HEK293 (cell line): ENCODE measurements at regions not wholly inside any gene's neighbourhood (a gene's known extent, or its start where the extent isn't known, plus 50 kb on each side); places are given as distances from the start of the nearest gene placed in this dataset.

Experiments
- CTCF ChIA-PET: fragments of 350-600 bp; formaldehyde crosslinking; extraction: SDS; loops from one replicate; lab custom pipeline; 2021; ENCODE audit warnings: antibody characterized with exemption; lab: Yijun Ruan, JAX
- POLR2A ChIA-PET: fragments of 300-600 bp; formaldehyde crosslinking; extraction: SDS; loops from one replicate; lab custom pipeline; 2020; ENCODE audit warnings: antibody characterized with exemption, inconsistent platforms; lab: Yijun Ruan, JAX
- H3K27ac ChIP-seq: fragments of 200-500 bp; sonication (Bioruptor generic); 2 replicates; pipeline ENCODE4 v1.5.1; 2014; ENCODE audit warnings: low read depth, low read length, control low read depth, inconsistent platforms; ENCODE audit errors: extremely low read depth
- H3K36me3 ChIP-seq, 2 experiments: fragments of 200-500 bp in 1 of 2; sonication (Bioruptor generic) in 1 of 2; 1 replicate in 1 of 2; 2 replicates in 1 of 2; pipeline ENCODE4 v1.5.1; 2014 to 2017; ENCODE audit warnings: inconsistent platforms in 2 of 2, low read length in 2 of 2; ENCODE audit not compliant: control insufficient read depth in 2 of 2, insufficient read depth in 1 of 2
- H3K4me1 ChIP-seq: fragments of 200-500 bp; sonication (Bioruptor generic); 2 replicates; pipeline ENCODE4 v1.5.1; 2014; ENCODE audit warnings: mild to moderate bottlenecking, low read length, inconsistent platforms; ENCODE audit not compliant: control insufficient read depth, insufficient read depth
- H3K4me3 ChIP-seq: 2 replicates; pipeline ENCODE4 v1.5.1; 2011; ENCODE audit warnings: low read depth, mild to moderate bottlenecking, control low read depth, low read length, moderate library complexity
- H3K9me3 ChIP-seq: fragments of 200-500 bp; sonication (Bioruptor generic); 2 replicates; pipeline ENCODE4 v1.5.1; 2014; ENCODE audit warnings: low read depth, low read length, inconsistent platforms; ENCODE audit not compliant: control insufficient read depth, insufficient read depth
- GLIS2 ChIP-seq: fragments of 450-650 bp; formaldehyde crosslinking; IDR thresholded peaks from 2 replicates; pipeline ENCODE4 v1.5.1; 2016; ENCODE audit warnings: missing biosample characterization, missing genetic modification characterization
- KLF10 ChIP-seq: fragments of 450-650 bp; IDR thresholded peaks from 2 replicates; pipeline ENCODE4 v1.5.1; 2018; ENCODE audit warnings: missing biosample characterization, mild to moderate bottlenecking, missing genetic modification characterization
- KLF8 ChIP-seq: fragments of 450-650 bp; formaldehyde crosslinking; IDR thresholded peaks from 2 replicates; pipeline ENCODE4 v1.5.1; 2016; ENCODE audit warnings: missing biosample characterization, missing genetic modification characterization
- KLF9 ChIP-seq: fragments of 450-650 bp; formaldehyde crosslinking; IDR thresholded peaks from 2 replicates; pipeline ENCODE4 v1.5.1; 2016; ENCODE audit warnings: missing biosample characterization, missing genetic modification characterization, low read depth
- MEIS1 ChIP-seq: sonication (generic); formaldehyde crosslinking; IDR thresholded peaks from 2 replicates; pipeline ENCODE4 v1.8.1; 2022; ENCODE audit warnings: missing genetic modification reagents, mild to moderate bottlenecking, borderline replicate concordance
- OSR2 ChIP-seq: fragments of 450-650 bp; formaldehyde crosslinking; IDR thresholded peaks from 2 replicates; pipeline ENCODE4 v1.5.1; 2016; ENCODE audit warnings: missing biosample characterization, missing genetic modification characterization
- SP7 ChIP-seq: fragments of 450-650 bp; formaldehyde crosslinking; IDR thresholded peaks from 2 replicates; pipeline ENCODE4 v1.5.1; 2016; ENCODE audit warnings: missing biosample characterization, missing genetic modification characterization
- TCF7L2 ChIP-seq: IDR thresholded peaks from 2 replicates; pipeline ENCODE4 v1.6.1; 2011; ENCODE audit warnings: low read depth, mild to moderate bottlenecking, inconsistent platforms, low read length, moderate library complexity, borderline replicate concordance
- ZFP37 ChIP-seq: fragments of 450-650 bp; formaldehyde crosslinking; IDR thresholded peaks from 2 replicates; pipeline ENCODE4 v1.5.1; 2016; ENCODE audit warnings: missing biosample characterization, missing genetic modification characterization
- ZNF121 ChIP-seq: fragments of 450-650 bp; formaldehyde crosslinking; IDR thresholded peaks from 2 replicates; pipeline ENCODE4 v1.5.1; 2016; ENCODE audit warnings: missing biosample characterization, missing genetic modification characterization
- ZNF23 ChIP-seq: fragments of 450-650 bp; formaldehyde crosslinking; IDR thresholded peaks from 2 replicates; pipeline ENCODE4 v1.5.1; 2016; ENCODE audit warnings: missing biosample characterization, missing genetic modification characterization, borderline replicate concordance
- ZNF350 ChIP-seq: fragments of 450-650 bp; formaldehyde crosslinking; IDR thresholded peaks from 2 replicates; pipeline ENCODE4 v1.5.0; 2017; ENCODE audit warnings: missing biosample characterization, mild to moderate bottlenecking, missing genetic modification characterization
- ZNF621 ChIP-seq: fragments of 450-650 bp; formaldehyde crosslinking; IDR thresholded peaks from 2 replicates; pipeline ENCODE4 v1.5.1; 2017; ENCODE audit warnings: missing biosample characterization, missing genetic modification characterization
- ZNF629 ChIP-seq: fragments of 450-650 bp; formaldehyde crosslinking; IDR thresholded peaks from 2 replicates; pipeline ENCODE4 v1.5.1; 2017; ENCODE audit warnings: missing biosample characterization, missing genetic modification characterization
- ZNF660 ChIP-seq: fragments of 450-650 bp; IDR thresholded peaks from 2 replicates; pipeline ENCODE4 v1.5.1; 2018; ENCODE audit warnings: missing biosample characterization, mild to moderate bottlenecking, missing genetic modification characterization
- ZNF677 ChIP-seq: fragments of 450-650 bp; IDR thresholded peaks from 2 replicates; pipeline ENCODE4 v1.5.0; 2018; ENCODE audit warnings: missing biosample characterization, mild to moderate bottlenecking, missing genetic modification characterization, moderate library complexity
- ZNF76 ChIP-seq: fragments of 450-650 bp; formaldehyde crosslinking; IDR thresholded peaks from 2 replicates; pipeline ENCODE4; 2016; ENCODE audit warnings: low read depth, missing biosample characterization, missing genetic modification characterization, borderline replicate concordance
- ZNF830 ChIP-seq: fragments of 450-650 bp; IDR thresholded peaks from 2 replicates; pipeline ENCODE4 v1.5.0; 2018; ENCODE audit warnings: missing biosample characterization, missing genetic modification characterization, low read depth, mild to moderate bottlenecking, moderate library complexity
- TF ChIP-seq, protein P1 (sequence below): fragments of 450-650 bp; formaldehyde crosslinking; IDR thresholded peaks from 2 replicates; pipeline ENCODE4 v1.5.1; 2016; ENCODE audit warnings: missing biosample characterization, missing genetic modification characterization
- TF ChIP-seq, protein P2 (sequence below): fragments of 450-650 bp; formaldehyde crosslinking; IDR thresholded peaks from 2 replicates; pipeline ENCODE4 v1.5.1; 2016; ENCODE audit warnings: missing biosample characterization, missing genetic modification characterization
- TF ChIP-seq, protein P3 (sequence below): fragments of 450-650 bp; formaldehyde crosslinking; IDR thresholded peaks from 2 replicates; pipeline ENCODE4 v1.5.1; 2017; ENCODE audit warnings: missing biosample characterization, missing genetic modification characterization
- TF ChIP-seq, protein P4 (sequence below): fragments of 450-650 bp; formaldehyde crosslinking; IDR thresholded peaks from 2 replicates; pipeline ENCODE4 v1.5.1; 2017; ENCODE audit warnings: missing biosample characterization, missing genetic modification characterization
- TF ChIP-seq, protein P5 (sequence below): fragments of 450-650 bp; formaldehyde crosslinking; IDR thresholded peaks from 2 replicates; pipeline ENCODE4 v1.5.1; 2016; ENCODE audit warnings: missing biosample characterization, missing genetic modification characterization
- TF ChIP-seq, protein P6 (sequence below): IDR thresholded peaks from 2 replicates; pipeline ENCODE4 v1.6.1; 2011; ENCODE audit warnings: mild to moderate bottlenecking, low read depth, low read length, borderline replicate concordance

DNA sequence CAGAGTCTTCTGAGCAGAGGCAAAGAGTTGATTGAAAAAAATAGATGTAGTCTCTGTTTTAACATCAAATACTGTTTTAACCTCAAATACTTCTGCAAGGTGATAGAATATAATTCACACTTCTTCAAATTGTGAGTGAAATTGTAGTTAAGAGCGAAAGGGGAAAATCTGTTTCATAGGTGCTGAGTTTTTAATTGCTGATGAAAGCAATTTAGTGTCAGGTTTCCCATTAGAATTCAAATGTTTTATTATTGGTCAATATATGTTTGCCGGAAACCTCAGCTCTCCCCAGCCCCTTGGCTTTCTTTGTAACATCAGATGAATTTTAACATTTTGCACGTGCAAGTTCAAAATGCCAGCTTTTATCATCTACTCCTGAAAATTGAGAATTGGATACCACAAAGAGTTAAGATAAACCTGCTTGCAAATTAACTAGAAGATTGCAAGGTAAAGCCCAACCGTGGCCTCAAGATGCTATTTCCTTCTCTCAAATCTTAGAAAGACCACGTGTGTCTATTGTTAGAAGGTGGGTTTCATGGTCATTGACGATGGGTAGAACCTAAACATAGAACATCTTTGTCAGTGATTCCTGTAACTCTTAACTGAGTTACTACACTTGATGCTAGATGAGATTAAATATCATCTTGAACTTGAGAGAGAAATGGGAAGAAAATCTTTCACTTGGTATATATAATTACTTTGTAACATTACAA, 1824.2 kb upstream of the TENM3 start:
- POLR2A ChIA-PET, result no interaction called here
- TF ChIP-seq SP7, result no peak
- TF ChIP-seq, protein P1, sequence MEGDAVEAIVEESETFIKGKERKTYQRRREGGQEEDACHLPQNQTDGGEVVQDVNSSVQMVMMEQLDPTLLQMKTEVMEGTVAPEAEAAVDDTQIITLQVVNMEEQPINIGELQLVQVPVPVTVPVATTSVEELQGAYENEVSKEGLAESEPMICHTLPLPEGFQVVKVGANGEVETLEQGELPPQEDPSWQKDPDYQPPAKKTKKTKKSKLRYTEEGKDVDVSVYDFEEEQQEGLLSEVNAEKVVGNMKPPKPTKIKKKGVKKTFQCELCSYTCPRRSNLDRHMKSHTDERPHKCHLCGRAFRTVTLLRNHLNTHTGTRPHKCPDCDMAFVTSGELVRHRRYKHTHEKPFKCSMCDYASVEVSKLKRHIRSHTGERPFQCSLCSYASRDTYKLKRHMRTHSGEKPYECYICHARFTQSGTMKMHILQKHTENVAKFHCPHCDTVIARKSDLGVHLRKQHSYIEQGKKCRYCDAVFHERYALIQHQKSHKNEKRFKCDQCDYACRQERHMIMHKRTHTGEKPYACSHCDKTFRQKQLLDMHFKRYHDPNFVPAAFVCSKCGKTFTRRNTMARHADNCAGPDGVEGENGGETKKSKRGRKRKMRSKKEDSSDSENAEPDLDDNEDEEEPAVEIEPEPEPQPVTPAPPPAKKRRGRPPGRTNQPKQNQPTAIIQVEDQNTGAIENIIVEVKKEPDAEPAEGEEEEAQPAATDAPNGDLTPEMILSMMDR (tag by site-specific recombination), result no peak
- TF ChIP-seq, protein P2, sequence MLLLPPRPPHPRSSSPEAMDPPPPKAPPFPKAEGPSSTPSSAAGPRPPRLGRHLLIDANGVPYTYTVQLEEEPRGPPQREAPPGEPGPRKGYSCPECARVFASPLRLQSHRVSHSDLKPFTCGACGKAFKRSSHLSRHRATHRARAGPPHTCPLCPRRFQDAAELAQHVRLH, result no peak
- Histone ChIP-seq H3K27ac (no peak overlapping the region), H3K4me1 (peaks cover 4% of the 10 kb centered on the region; the same call in 1 of the 2 replicates), H3K36me3 (no peaks in the 10 kb centered on the region), H3K9me3 (no peaks in the 10 kb centered on the region), H3K4me3 (no peak overlapping the region)
- CTCF ChIA-PET, result no interaction called here

DNA sequence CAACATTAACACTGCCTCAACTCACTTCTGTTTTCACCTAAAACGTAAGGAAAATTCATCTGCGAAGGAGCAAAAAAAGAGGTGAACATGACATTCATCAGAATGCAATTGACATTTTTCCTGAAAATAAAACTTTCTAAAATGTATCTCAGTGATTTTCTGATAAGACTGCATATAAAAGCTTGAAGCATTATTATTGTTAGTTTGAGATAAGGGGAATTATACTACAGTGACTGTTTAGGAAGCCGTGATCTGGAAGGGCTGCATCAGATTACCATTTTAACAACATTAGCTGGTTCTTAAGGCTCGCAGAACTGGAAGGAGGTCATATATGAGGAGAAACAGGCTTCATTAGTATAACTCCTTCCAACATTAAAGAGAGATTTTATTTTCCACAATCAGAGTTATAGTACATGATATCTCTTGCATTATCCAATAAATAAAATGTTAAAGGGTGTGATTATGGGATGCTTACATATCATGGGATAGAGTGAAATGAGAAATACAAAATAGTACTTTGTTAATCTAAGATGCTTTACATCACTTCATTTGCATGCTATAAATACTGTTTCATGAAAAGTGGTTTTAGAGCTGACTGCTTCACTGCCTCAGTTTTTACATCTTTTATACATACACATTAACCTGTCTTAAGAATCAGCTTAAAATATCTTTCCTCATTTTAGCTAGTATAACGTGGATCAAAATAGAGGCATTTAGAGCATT, 1820.1 kb upstream of the TENM3 start:
- ChIA-PET CTCF (no interaction called here), POLR2A (no interaction called here)
- Histone ChIP-seq H3K36me3 (no peaks in the 10 kb centered on the region), H3K4me3 (no peak overlapping the region), H3K9me3 (no peaks in the 10 kb centered on the region), H3K4me1 (peaks cover 4% of the 10 kb centered on the region; the same call in 1 of the 2 replicates), H3K27ac (no peak overlapping the region)
- peak; percentile 23; the same call in 1 of the 2 replicates for TF ChIP-seq TCF7L2
- no peak for TF ChIP-seq KLF8 (tag by site-specific recombination)
- TF ChIP-seq, protein P3, sequence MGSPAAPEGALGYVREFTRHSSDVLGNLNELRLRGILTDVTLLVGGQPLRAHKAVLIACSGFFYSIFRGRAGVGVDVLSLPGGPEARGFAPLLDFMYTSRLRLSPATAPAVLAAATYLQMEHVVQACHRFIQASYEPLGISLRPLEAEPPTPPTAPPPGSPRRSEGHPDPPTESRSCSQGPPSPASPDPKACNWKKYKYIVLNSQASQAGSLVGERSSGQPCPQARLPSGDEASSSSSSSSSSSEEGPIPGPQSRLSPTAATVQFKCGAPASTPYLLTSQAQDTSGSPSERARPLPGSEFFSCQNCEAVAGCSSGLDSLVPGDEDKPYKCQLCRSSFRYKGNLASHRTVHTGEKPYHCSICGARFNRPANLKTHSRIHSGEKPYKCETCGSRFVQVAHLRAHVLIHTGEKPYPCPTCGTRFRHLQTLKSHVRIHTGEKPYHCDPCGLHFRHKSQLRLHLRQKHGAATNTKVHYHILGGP (tag by site-specific recombination), result no peak
- no peak for TF ChIP-seq ZNF677 (tag by site-specific recombination)
- TF ChIP-seq, protein P4, sequence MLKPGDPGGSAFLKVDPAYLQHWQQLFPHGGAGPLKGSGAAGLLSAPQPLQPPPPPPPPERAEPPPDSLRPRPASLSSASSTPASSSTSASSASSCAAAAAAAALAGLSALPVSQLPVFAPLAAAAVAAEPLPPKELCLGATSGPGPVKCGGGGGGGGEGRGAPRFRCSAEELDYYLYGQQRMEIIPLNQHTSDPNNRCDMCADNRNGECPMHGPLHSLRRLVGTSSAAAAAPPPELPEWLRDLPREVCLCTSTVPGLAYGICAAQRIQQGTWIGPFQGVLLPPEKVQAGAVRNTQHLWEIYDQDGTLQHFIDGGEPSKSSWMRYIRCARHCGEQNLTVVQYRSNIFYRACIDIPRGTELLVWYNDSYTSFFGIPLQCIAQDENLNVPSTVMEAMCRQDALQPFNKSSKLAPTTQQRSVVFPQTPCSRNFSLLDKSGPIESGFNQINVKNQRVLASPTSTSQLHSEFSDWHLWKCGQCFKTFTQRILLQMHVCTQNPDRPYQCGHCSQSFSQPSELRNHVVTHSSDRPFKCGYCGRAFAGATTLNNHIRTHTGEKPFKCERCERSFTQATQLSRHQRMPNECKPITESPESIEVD (tag by site-specific recombination), result peak; percentile 61
- no peak for TF ChIP-seq ZNF621 (tag by site-specific recombination)
- TF ChIP-seq ZFP37 (tag by site-specific recombination), result no peak
- no peak for TF ChIP-seq ZNF121 (tag by site-specific recombination)
- no peak for TF ChIP-seq ZNF350 (tag by site-specific recombination)
- 0 out of 2 replicates have a peak, but pooled peaks have one; percentile 15 for TF ChIP-seq OSR2 (tag by site-specific recombination)

DNA sequence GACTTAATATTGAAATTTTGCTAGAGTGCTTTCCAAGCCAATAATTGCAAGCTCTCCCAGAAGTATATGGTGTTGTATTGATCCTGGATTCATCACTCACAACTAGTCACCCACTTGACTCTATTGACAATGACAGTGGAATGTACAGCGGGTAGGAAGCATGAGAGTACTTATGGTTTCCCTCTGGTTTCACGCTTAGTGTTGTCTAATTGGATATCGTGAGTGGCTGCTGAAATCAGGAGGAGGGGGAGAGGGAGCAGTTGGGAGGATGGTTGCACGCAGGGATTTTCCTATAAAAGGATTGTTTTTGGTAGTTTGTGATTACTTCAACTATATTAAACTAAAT, 1819.5 kb upstream of the TENM3 start:
- H3K4me1 ChIP-seq, result peaks cover 4% of the 10 kb centered on the region; the same call in 1 of the 2 replicates
- H3K4me3 ChIP-seq, result no peak overlapping the region
- POLR2A ChIA-PET, result no interaction called here
- H3K9me3 ChIP-seq, result no peaks in the 10 kb centered on the region
- CTCF ChIA-PET, result no interaction called here
- no peaks in the 10 kb centered on the region for H3K36me3 ChIP-seq
- H3K27ac ChIP-seq, result no peak overlapping the region
- TF ChIP-seq GLIS2 (tag by site-specific recombination) (no peak), MEIS1 (CRISPR knock-in tag) (no peak), KLF10 (tag by site-specific recombination) (no peak), ZNF23 (tag by site-specific recombination) (no peak), ZNF660 (no peak), KLF9 (no peak), ZNF76 (no peak), ZNF830 (tag by site-specific recombination) (no peak), ZNF629 (tag by site-specific recombination) (no peak)
- TF ChIP-seq, protein P5, sequence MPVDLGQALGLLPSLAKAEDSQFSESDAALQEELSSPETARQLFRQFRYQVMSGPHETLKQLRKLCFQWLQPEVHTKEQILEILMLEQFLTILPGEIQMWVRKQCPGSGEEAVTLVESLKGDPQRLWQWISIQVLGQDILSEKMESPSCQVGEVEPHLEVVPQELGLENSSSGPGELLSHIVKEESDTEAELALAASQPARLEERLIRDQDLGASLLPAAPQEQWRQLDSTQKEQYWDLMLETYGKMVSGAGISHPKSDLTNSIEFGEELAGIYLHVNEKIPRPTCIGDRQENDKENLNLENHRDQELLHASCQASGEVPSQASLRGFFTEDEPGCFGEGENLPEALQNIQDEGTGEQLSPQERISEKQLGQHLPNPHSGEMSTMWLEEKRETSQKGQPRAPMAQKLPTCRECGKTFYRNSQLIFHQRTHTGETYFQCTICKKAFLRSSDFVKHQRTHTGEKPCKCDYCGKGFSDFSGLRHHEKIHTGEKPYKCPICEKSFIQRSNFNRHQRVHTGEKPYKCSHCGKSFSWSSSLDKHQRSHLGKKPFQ, result no peak
- TF ChIP-seq, protein P6, sequence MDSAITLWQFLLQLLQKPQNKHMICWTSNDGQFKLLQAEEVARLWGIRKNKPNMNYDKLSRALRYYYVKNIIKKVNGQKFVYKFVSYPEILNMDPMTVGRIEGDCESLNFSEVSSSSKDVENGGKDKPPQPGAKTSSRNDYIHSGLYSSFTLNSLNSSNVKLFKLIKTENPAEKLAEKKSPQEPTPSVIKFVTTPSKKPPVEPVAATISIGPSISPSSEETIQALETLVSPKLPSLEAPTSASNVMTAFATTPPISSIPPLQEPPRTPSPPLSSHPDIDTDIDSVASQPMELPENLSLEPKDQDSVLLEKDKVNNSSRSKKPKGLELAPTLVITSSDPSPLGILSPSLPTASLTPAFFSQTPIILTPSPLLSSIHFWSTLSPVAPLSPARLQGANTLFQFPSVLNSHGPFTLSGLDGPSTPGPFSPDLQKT, result no peak
